ENCODE measurements at regions not wholly inside any gene's neighbourhood (a gene's known extent, or its start where the extent isn't known, plus 50 kb on each side); places are given as distances from the start of the nearest gene placed in this dataset.
"Not testable (repeated sequence)": the region's sequence is repeated elsewhere in the genome, so short reads cannot be mapped to it uniquely, and the experiment has no call there.

GRCh38 chr5:92017776-92018175, 634.7 kb upstream of the ARRDC3 start:
- DNase-seq (ENCODE audit: low read depth in 1 of 2, low spot score in 1 of 2) = no peak
- Histone ChIP-seq H3K4me3 (replicated peaks; ENCODE audit: insufficient read depth, low read length) (no peak overlapping the region), H3K27ac (replicated peaks) (no peak overlapping the region), H3K27me3 (ENCODE audit: insufficient read depth, poor library complexity, severe bottlenecking) (no peaks in the 10 kb centered on the region)
- TF ChIP-seq SPI1 (IDR thresholded peaks at IDR 0.05; ENCODE audit: borderline replicate concordance, low read depth) (no peak), POLR2AphosphoS5 (IDR thresholded peaks at IDR 0.05; ENCODE audit: low read depth) (no peak), REST (IDR thresholded peaks at IDR 0.05; ENCODE audit: insufficient replicate concordance, low read depth) (no peak)
- TF ChIP-seq, protein P1, sequence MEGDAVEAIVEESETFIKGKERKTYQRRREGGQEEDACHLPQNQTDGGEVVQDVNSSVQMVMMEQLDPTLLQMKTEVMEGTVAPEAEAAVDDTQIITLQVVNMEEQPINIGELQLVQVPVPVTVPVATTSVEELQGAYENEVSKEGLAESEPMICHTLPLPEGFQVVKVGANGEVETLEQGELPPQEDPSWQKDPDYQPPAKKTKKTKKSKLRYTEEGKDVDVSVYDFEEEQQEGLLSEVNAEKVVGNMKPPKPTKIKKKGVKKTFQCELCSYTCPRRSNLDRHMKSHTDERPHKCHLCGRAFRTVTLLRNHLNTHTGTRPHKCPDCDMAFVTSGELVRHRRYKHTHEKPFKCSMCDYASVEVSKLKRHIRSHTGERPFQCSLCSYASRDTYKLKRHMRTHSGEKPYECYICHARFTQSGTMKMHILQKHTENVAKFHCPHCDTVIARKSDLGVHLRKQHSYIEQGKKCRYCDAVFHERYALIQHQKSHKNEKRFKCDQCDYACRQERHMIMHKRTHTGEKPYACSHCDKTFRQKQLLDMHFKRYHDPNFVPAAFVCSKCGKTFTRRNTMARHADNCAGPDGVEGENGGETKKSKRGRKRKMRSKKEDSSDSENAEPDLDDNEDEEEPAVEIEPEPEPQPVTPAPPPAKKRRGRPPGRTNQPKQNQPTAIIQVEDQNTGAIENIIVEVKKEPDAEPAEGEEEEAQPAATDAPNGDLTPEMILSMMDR (IDR thresholded peaks at IDR 0.05; ENCODE audit: insufficient read depth, low read length) = no peak

DNA sequence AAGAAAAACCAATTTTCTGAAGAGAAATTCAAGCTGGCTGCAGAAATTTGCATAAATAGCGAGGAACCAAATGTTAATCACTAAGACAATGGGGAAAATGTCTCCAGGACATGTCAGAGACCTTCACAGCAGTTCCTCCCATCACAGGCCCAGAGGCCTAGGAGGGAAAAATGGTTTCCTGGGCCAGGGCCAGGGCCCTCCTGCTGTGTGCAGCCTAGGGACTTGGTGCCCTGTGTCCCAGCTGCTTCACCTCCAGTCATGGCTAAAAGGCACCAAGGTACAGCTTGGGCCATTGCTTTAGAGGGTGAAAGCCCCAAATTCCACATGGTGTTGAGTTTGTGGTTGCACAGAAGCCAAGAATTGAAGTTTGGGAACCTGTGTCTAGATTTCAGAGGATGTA, 628.7 kb upstream of the ARRDC3 start:
- not testable (repeated sequence) for H3K27me3 ChIP-seq (ENCODE audit: insufficient read depth, poor library complexity, severe bottlenecking); DNase-seq (ENCODE audit: low read depth in 1 of 2, low spot score in 1 of 2); H3K4me3 ChIP-seq (replicated peaks; ENCODE audit: insufficient read depth, low read length); H3K27ac ChIP-seq (replicated peaks)

DNA sequence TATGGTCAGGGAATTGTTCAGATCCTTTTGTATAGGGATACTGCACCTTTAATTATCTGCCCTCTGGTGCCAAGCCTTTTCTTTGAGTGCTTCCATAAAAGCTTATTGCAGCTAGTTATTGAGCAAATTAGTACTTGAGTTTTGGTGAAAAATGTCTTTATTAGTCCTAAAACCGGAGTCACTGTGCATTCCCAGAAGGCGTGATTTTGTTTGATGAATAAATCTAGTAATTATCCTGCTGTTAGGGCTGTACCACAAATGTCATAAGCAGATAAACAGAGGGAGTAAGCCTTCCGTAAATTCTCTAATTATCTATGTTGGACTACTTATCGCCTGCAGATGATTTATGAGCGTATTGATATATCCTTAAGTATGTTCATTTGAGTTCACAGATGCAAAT, 620.7 kb upstream of the ARRDC3 start:
- Histone ChIP-seq H3K27ac (replicated peaks) (no peak overlapping the region), H3K27me3 (ENCODE audit: insufficient read depth, poor library complexity, severe bottlenecking) (no peaks in the 10 kb centered on the region), H3K4me3 (replicated peaks; ENCODE audit: insufficient read depth, low read length) (no peak overlapping the region)
- TF ChIP-seq POLR2AphosphoS5 (IDR thresholded peaks at IDR 0.05; ENCODE audit: low read depth) (no peak), REST (IDR thresholded peaks at IDR 0.05; ENCODE audit: insufficient replicate concordance, low read depth) (no peak), SPI1 (IDR thresholded peaks at IDR 0.05; ENCODE audit: borderline replicate concordance, low read depth) (no peak), GABPA (IDR thresholded peaks at IDR 0.05; ENCODE audit: low read depth) (no peak)
- TF ChIP-seq, protein P1 (IDR thresholded peaks at IDR 0.05; ENCODE audit: insufficient read depth, low read length) = no peak
- no peak for DNase-seq (ENCODE audit: low read depth in 1 of 2, low spot score in 1 of 2)

- Histone ChIP-seq H3K27me3 (ENCODE audit: insufficient read depth, poor library complexity, severe bottlenecking) (no peaks in the 10 kb centered on the region), H3K27ac (replicated peaks) (no peak overlapping the region), H3K4me3 (replicated peaks; ENCODE audit: insufficient read depth, low read length) (no peak overlapping the region)
- no peak for TF ChIP-seq POLR2AphosphoS5 (IDR thresholded peaks at IDR 0.05; ENCODE audit: low read depth)
- no peak for TF ChIP-seq REST (IDR thresholded peaks at IDR 0.05; ENCODE audit: insufficient replicate concordance, low read depth)
- TF ChIP-seq, protein P1 (IDR thresholded peaks at IDR 0.05; ENCODE audit: insufficient read depth, low read length) = no peak
- no peak for TF ChIP-seq SPI1 (IDR thresholded peaks at IDR 0.05; ENCODE audit: borderline replicate concordance, low read depth)
- TF ChIP-seq GABPA (IDR thresholded peaks at IDR 0.05; ENCODE audit: low read depth) = no peak
- DNase-seq (ENCODE audit: low read depth in 1 of 2, low spot score in 1 of 2) = no peak
These were observed 619.7 kb upstream of the ARRDC3 start for GRCh38 chr5:92002721-92003274.

Measured in HL-60 (cell line).